GM18498 (cell line): ENCODE measurements at regions not wholly inside any gene's neighbourhood (a gene's known extent, or its start where the extent isn't known, plus 50 kb on each side); places are given as distances from the start of the nearest gene placed in this dataset.

ENCODE experiments used
- ATAC-seq: cut with Tn5 transposase; IDR thresholded peaks from one replicate; pipeline ENCODE4 v1.9.1; 2021; ENCODE audit warnings: mild to moderate bottlenecking, moderate library complexity; ENCODE audit not compliant: unreplicated experiment

- ATAC-seq, result no peak
Observed at GRCh38 chr9:86796666-86797065, 150.6 kb downstream of the GAS1 start.

GRCh38 chr9:86795823-86796553 lies 151.3 kb downstream of the GAS1 start:
- ATAC-seq, result no peak

GRCh38 chr9:86795047-86795442 lies 152.3 kb downstream of the GAS1 start:
- no peak for ATAC-seq

- no peak for ATAC-seq
Observed at GRCh38 chr9:86794391-86795046, 152.8 kb downstream of the GAS1 start.

GRCh38 chr9:86792136-86792535 lies 155.2 kb downstream of the GAS1 start:
- ATAC-seq, result no peak

- ATAC-seq, result no peak
Observed at GRCh38 chr9:86790805-86791204, 156.5 kb downstream of the GAS1 start.

- no peak for ATAC-seq
Observed at GRCh38 chr9:86788456-86788855, 158.8 kb downstream of the GAS1 start.

GRCh38 chr9:86783884-86784283 lies 163.4 kb downstream of the GAS1 start:
- ATAC-seq, result no peak

GRCh38 chr9:86782831-86783230 lies 164.5 kb downstream of the GAS1 start:
- ATAC-seq, result no peak

GRCh38 chr9:86778761-86779160 lies 168.5 kb downstream of the GAS1 start:
- no peak for ATAC-seq

GRCh38 chr9:86775718-86776117 lies 171.6 kb downstream of the GAS1 start:
- no peak for ATAC-seq

- ATAC-seq, result no peak
Observed at GRCh38 chr9:86774116-86774515, 173.2 kb downstream of the GAS1 start.

GRCh38 chr9:86773422-86773945 lies 173.8 kb downstream of the GAS1 start:
- ATAC-seq, result no peak

GRCh38 chr9:86772635-86772993 lies 174.7 kb downstream of the GAS1 start:
- no peak for ATAC-seq

GRCh38 chr9:86771941-86772634 lies 175.2 kb downstream of the GAS1 start:
- no peak for ATAC-seq

GRCh38 chr9:86771420-86771819 lies 175.9 kb downstream of the GAS1 start:
- no peak for ATAC-seq

GRCh38 chr9:86768709-86769108 lies 178.6 kb downstream of the GAS1 start:
- ATAC-seq, result no peak

- no peak for ATAC-seq
Observed at GRCh38 chr9:86768020-86768419, 179.3 kb downstream of the GAS1 start.

GRCh38 chr9:86767373-86767772 lies 179.9 kb downstream of the GAS1 start:
- no peak for ATAC-seq

GRCh38 chr9:86766912-86767311 lies 180.4 kb downstream of the GAS1 start:
- ATAC-seq, result no peak

GRCh38 chr9:86766511-86766910 lies 180.8 kb downstream of the GAS1 start:
- ATAC-seq, result no peak
